Esophagus squamous epithelium (tissue), 4 donors: ENCODE measurements at regions not wholly inside any gene's neighbourhood (a gene's known extent, or its start where the extent isn't known, plus 50 kb on each side); places are given as distances from the start of the nearest gene placed in this dataset.

Source experiments
- POLR2A ChIP-seq, 4 donors: fragments of 450-650 bp; IDR thresholded peaks; one replicate each; pipeline ENCODE4 v1.6.1; 2017; ENCODE audit warnings: antibody characterized with exemption in 4 of 4, mild to moderate bottlenecking in 4 of 4, moderate library complexity in 3 of 4
- TF ChIP-seq, protein P1 (sequence below), 6 experiments: fragments of 450-650 bp in 4 of 6; fragments of 200-600 bp in 2 of 6; sonication (generic) in 2 of 6; IDR thresholded peaks; one replicate each; pipeline ENCODE4 v1.5.1; 2016 to 2019; ENCODE audit warnings: antibody characterized with exemption in 6 of 6, mild to moderate bottlenecking in 4 of 6, moderate library complexity in 4 of 6

DNA sequence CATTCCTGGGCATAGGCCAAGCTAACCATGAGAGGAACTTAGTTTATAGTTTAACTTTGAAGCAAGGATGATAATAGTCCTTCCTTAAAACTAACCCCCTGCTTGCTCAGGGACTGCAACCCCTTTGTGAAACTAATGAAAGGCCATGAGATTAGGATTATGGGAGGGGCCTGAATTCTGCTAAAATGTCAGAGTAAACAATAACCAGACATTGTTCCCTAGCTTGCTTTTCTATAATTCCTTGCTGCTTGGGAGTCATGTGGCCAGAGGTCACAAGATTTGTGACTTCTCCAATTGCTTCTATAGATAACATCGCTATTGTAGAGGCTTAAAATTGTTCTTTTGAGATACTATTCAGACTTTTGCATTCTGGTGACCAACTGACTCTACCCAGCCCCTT is 634.0 kb downstream of the TBC1D4 start:
- TF ChIP-seq, protein P1, sequence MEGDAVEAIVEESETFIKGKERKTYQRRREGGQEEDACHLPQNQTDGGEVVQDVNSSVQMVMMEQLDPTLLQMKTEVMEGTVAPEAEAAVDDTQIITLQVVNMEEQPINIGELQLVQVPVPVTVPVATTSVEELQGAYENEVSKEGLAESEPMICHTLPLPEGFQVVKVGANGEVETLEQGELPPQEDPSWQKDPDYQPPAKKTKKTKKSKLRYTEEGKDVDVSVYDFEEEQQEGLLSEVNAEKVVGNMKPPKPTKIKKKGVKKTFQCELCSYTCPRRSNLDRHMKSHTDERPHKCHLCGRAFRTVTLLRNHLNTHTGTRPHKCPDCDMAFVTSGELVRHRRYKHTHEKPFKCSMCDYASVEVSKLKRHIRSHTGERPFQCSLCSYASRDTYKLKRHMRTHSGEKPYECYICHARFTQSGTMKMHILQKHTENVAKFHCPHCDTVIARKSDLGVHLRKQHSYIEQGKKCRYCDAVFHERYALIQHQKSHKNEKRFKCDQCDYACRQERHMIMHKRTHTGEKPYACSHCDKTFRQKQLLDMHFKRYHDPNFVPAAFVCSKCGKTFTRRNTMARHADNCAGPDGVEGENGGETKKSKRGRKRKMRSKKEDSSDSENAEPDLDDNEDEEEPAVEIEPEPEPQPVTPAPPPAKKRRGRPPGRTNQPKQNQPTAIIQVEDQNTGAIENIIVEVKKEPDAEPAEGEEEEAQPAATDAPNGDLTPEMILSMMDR (IDR thresholded peaks at IDR 0.05), result no peak
- no peak for TF ChIP-seq POLR2A (IDR thresholded peaks at IDR 0.05)
